ENCODE measurements at regions not wholly inside any gene's neighbourhood (a gene's known extent, or its start where the extent isn't known, plus 50 kb on each side); places are given as distances from the start of the nearest gene placed in this dataset.

DNA sequence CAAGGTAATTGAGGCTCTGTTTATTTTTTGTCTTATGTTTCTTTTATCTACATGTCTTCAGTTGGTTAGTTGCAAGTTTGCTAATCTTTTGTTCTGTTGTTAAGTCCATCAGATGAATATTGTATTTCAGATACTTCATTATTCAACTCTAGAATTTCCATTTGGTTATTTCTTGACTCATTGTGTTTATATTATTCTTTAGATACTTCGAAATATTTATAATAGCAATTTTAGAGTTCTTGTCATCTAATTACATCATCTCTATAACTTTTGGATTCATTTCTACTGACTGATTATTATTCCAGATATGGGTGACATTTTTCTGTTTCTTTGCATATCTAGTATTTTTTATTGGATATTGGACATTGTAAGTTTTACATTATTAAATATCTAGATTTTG lies 405.6 kb downstream of the PLPP3 start:
- TF ChIP-seq, protein P1, sequence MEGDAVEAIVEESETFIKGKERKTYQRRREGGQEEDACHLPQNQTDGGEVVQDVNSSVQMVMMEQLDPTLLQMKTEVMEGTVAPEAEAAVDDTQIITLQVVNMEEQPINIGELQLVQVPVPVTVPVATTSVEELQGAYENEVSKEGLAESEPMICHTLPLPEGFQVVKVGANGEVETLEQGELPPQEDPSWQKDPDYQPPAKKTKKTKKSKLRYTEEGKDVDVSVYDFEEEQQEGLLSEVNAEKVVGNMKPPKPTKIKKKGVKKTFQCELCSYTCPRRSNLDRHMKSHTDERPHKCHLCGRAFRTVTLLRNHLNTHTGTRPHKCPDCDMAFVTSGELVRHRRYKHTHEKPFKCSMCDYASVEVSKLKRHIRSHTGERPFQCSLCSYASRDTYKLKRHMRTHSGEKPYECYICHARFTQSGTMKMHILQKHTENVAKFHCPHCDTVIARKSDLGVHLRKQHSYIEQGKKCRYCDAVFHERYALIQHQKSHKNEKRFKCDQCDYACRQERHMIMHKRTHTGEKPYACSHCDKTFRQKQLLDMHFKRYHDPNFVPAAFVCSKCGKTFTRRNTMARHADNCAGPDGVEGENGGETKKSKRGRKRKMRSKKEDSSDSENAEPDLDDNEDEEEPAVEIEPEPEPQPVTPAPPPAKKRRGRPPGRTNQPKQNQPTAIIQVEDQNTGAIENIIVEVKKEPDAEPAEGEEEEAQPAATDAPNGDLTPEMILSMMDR (IDR thresholded peaks at IDR 0.05) = no peak
- TF ChIP-seq POLR2A (IDR thresholded peaks at IDR 0.05) (no peak), POLR2AphosphoS5 (IDR thresholded peaks at IDR 0.05) (no peak)

Measured in prostate gland (tissue), 2 donors.